NT2/D1 (cell line): ENCODE measurements at regions not wholly inside any gene's neighbourhood (a gene's known extent, or its start where the extent isn't known, plus 50 kb on each side); places are given as distances from the start of the nearest gene placed in this dataset.

Experiments used
- SUZ12 ChIP-seq: IDR thresholded peaks from 2 replicates; pipeline ENCODE4 v1.6.1; 2011; ENCODE audit not compliant: insufficient read length, insufficient read depth; ENCODE audit errors: extremely low read depth
- YY1 ChIP-seq: IDR thresholded peaks from 2 replicates; pipeline ENCODE4 v1.6.1; 2011; ENCODE audit not compliant: insufficient read length, insufficient read depth
- ZNF274 ChIP-seq: IDR thresholded peaks from 2 replicates; pipeline ENCODE4 v1.6.1; 2011; ENCODE audit warnings: mild to moderate bottlenecking, low read depth, low read length

- TF ChIP-seq YY1 (no peak), ZNF274 (no peak), SUZ12 (no peak)
Measured at GRCh38 chrX:131818297-131818936, 204.7 kb upstream of the STK26 start.
